Astrocyte (in vitro differentiated cells and primary cell): ENCODE measurements at regions not wholly inside any gene's neighbourhood (a gene's known extent, or its start where the extent isn't known, plus 50 kb on each side); places are given as distances from the start of the nearest gene placed in this dataset.
"Not testable (repeated sequence)": the region's sequence is repeated elsewhere in the genome, so short reads cannot be mapped to it uniquely, and the experiment has no call there.

Experiments
- DNase-seq: peaks from one replicate; pipeline ENCODE4 v3.0.0-alpha.2; 2010; ENCODE audit warnings: low read depth
- FAIRE-seq: peaks from 2 replicates; lab custom pipeline; 2011; peaks lifted over from hg19 to GRCh38; lab: Jason Lieb, UNC
- H2AFZ ChIP-seq: 2 replicates; pipeline ENCODE4 v1.6.0; 2012; ENCODE audit warnings: low read depth, low read length, inconsistent platforms
- H3K27ac ChIP-seq: 2 replicates; pipeline ENCODE4 v1.5.1; 2011; ENCODE audit warnings: low read depth, low read length, inconsistent platforms
- H3K27me3 ChIP-seq: 2 replicates; pipeline ENCODE4 v1.6.0; 2011; ENCODE audit warnings: low read length, inconsistent platforms; ENCODE audit not compliant: insufficient read depth
- H3K36me3 ChIP-seq: 2 replicates; pipeline ENCODE4 v1.5.1; 2011; ENCODE audit warnings: low read length, inconsistent platforms; ENCODE audit not compliant: insufficient read depth
- H3K4me1 ChIP-seq: 2 replicates; pipeline ENCODE4 v1.5.1; 2011; ENCODE audit warnings: low read length, inconsistent platforms; ENCODE audit not compliant: insufficient read depth
- H3K4me2 ChIP-seq: 2 replicates; pipeline ENCODE4 v1.6.0; 2012; ENCODE audit warnings: low read length, inconsistent platforms
- H3K4me3 ChIP-seq: 2 replicates; pipeline ENCODE4 v1.5.1; 2011; ENCODE audit warnings: low read depth, mild to moderate bottlenecking, low read length, inconsistent platforms; ENCODE audit not compliant: insufficient read depth
- H3K79me2 ChIP-seq: 2 replicates; pipeline ENCODE4 v1.6.0; 2012; ENCODE audit warnings: mild to moderate bottlenecking, low read length, inconsistent platforms; ENCODE audit not compliant: insufficient read depth
- H3K9ac ChIP-seq: 2 replicates; pipeline ENCODE4 v1.6.0; 2012; ENCODE audit warnings: mild to moderate bottlenecking, low read length, inconsistent platforms
- H3K9me3 ChIP-seq: 2 replicates; pipeline ENCODE4 v1.5.1; 2012; ENCODE audit warnings: low read depth, mild to moderate bottlenecking, low read length, inconsistent platforms; ENCODE audit not compliant: insufficient read depth
- H4K20me1 ChIP-seq: 2 replicates; pipeline ENCODE4 v1.6.0; 2012; ENCODE audit warnings: low read length, inconsistent platforms; ENCODE audit not compliant: insufficient read depth
- H3K27ac Mint-ChIP-seq: one replicate; pipeline ENCODE4 v1.8.0; 2021; ENCODE audit warnings: mild to moderate bottlenecking, mixed read lengths; ENCODE audit not compliant: unreplicated experiment
- H3K27me3 Mint-ChIP-seq: one replicate; pipeline ENCODE4 v1.8.0; 2021; ENCODE audit warnings: low read depth, mixed read lengths; ENCODE audit not compliant: unreplicated experiment
- H3K36me3 Mint-ChIP-seq: one replicate; pipeline ENCODE4 v1.8.0; 2021; ENCODE audit warnings: low read depth, mixed read lengths; ENCODE audit not compliant: unreplicated experiment
- H3K4me1 Mint-ChIP-seq: one replicate; pipeline ENCODE4 v1.8.0; 2021; ENCODE audit warnings: low read depth, mixed read lengths; ENCODE audit not compliant: unreplicated experiment
- H3K4me3 Mint-ChIP-seq: one replicate; pipeline ENCODE4 v1.8.0; 2021; ENCODE audit warnings: mild to moderate bottlenecking, moderate library complexity, mixed read lengths; ENCODE audit not compliant: unreplicated experiment
- H3K9me3 Mint-ChIP-seq: one replicate; pipeline ENCODE4 v1.8.0; 2021; ENCODE audit warnings: mild to moderate bottlenecking, mixed read lengths; ENCODE audit not compliant: unreplicated experiment

DNA sequence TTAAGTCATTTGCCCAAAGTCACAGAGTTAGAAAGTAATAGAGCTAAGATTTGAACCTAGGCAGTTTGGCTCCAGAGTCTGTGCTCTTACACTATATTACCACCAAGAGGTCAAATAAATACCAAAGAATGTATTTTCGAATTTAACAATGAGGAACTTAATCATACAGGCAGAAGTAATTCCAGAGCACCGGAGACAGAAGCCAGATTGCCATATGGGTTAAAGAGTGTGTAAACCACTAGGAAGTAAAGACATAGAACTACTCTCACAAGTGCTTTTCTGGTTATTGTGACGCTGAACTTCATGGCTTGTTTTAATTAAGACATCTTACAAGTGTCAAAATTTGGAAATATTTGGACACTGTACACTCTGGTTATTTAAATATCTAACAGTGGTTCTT lies 114.5 kb upstream of the NBPF19 start:
- not testable (repeated sequence) for H3K9me3 ChIP-seq, H3K9ac ChIP-seq, H3K27ac Mint-ChIP-seq, H3K4me3 Mint-ChIP-seq, H3K27me3 Mint-ChIP-seq, FAIRE-seq, DNase-seq, H3K27me3 ChIP-seq, H4K20me1 ChIP-seq, H2AFZ ChIP-seq, H3K36me3 Mint-ChIP-seq, H3K9me3 Mint-ChIP-seq, H3K4me1 Mint-ChIP-seq, H3K4me1 ChIP-seq, H3K36me3 ChIP-seq, H3K27ac ChIP-seq, H3K79me2 ChIP-seq, H3K4me3 ChIP-seq, H3K4me2 ChIP-seq

- H3K4me1 Mint-ChIP-seq, FAIRE-seq, H3K36me3 Mint-ChIP-seq, H3K27me3 ChIP-seq, H3K27ac ChIP-seq, H3K4me3 Mint-ChIP-seq, H2AFZ ChIP-seq, DNase-seq, H3K36me3 ChIP-seq, H3K27ac Mint-ChIP-seq, H3K4me2 ChIP-seq, H3K27me3 Mint-ChIP-seq, H4K20me1 ChIP-seq, H3K4me3 ChIP-seq, H3K9me3 ChIP-seq, H3K4me1 ChIP-seq, H3K9ac ChIP-seq, H3K9me3 Mint-ChIP-seq, H3K79me2 ChIP-seq: not testable (repeated sequence)
Measured at GRCh38 chr1:149361310-149361709, 113.5 kb upstream of the NBPF19 start.

GRCh38 chr1:149364188-149364981 lies 110.5 kb upstream of the NBPF19 start:
- H3K27me3 Mint-ChIP-seq, H3K27me3 ChIP-seq, H3K4me2 ChIP-seq, H3K9me3 Mint-ChIP-seq, H3K4me3 ChIP-seq, H3K4me3 Mint-ChIP-seq, H3K79me2 ChIP-seq, H3K9ac ChIP-seq, H2AFZ ChIP-seq, FAIRE-seq, H3K4me1 ChIP-seq, H4K20me1 ChIP-seq, H3K36me3 ChIP-seq, H3K27ac ChIP-seq, H3K36me3 Mint-ChIP-seq, H3K4me1 Mint-ChIP-seq, H3K27ac Mint-ChIP-seq, H3K9me3 ChIP-seq, DNase-seq: not testable (repeated sequence)

GRCh38 chr1:149366402-149366801 lies 108.4 kb upstream of the NBPF19 start:
- H3K36me3 Mint-ChIP-seq, H3K9ac ChIP-seq, H3K27me3 ChIP-seq, H3K27ac ChIP-seq, H3K9me3 ChIP-seq, H3K9me3 Mint-ChIP-seq, H3K4me2 ChIP-seq, H2AFZ ChIP-seq, H3K4me1 Mint-ChIP-seq, DNase-seq, H3K27ac Mint-ChIP-seq, H3K4me1 ChIP-seq, H3K27me3 Mint-ChIP-seq, H4K20me1 ChIP-seq, H3K4me3 Mint-ChIP-seq, H3K36me3 ChIP-seq, H3K4me3 ChIP-seq, FAIRE-seq, H3K79me2 ChIP-seq: not testable (repeated sequence)

GRCh38 chr1:149367472-149368044 lies 107.3 kb upstream of the NBPF19 start:
- H3K36me3 Mint-ChIP-seq, H3K79me2 ChIP-seq, H3K27me3 Mint-ChIP-seq, H3K27ac Mint-ChIP-seq, H3K4me2 ChIP-seq, H2AFZ ChIP-seq, H3K36me3 ChIP-seq, FAIRE-seq, H3K4me3 Mint-ChIP-seq, DNase-seq, H3K4me3 ChIP-seq, H3K27me3 ChIP-seq, H3K9me3 Mint-ChIP-seq, H3K4me1 Mint-ChIP-seq, H3K27ac ChIP-seq, H3K4me1 ChIP-seq, H4K20me1 ChIP-seq, H3K9me3 ChIP-seq, H3K9ac ChIP-seq: not testable (repeated sequence)

- not testable (repeated sequence) for H3K36me3 Mint-ChIP-seq, H3K36me3 ChIP-seq, DNase-seq, H3K27me3 Mint-ChIP-seq, H2AFZ ChIP-seq, H3K27ac Mint-ChIP-seq, H3K9me3 Mint-ChIP-seq, H3K4me3 Mint-ChIP-seq, H3K9ac ChIP-seq, H4K20me1 ChIP-seq, H3K4me1 Mint-ChIP-seq, H3K27me3 ChIP-seq, H3K9me3 ChIP-seq, H3K4me1 ChIP-seq, H3K4me2 ChIP-seq, FAIRE-seq, H3K79me2 ChIP-seq, H3K4me3 ChIP-seq, H3K27ac ChIP-seq
Measured at GRCh38 chr1:149368337-149368736, 106.5 kb upstream of the NBPF19 start.
